Glomerular visceral epithelial cell (primary cell): ENCODE measurements at regions not wholly inside any gene's neighbourhood (a gene's known extent, or its start where the extent isn't known, plus 50 kb on each side); places are given as distances from the start of the nearest gene placed in this dataset.

Experiments used
- DNase-seq: peaks from one replicate; pipeline ENCODE4 v3.0.0-alpha.2; 2016; ENCODE audit errors: extremely low spot score

DNA sequence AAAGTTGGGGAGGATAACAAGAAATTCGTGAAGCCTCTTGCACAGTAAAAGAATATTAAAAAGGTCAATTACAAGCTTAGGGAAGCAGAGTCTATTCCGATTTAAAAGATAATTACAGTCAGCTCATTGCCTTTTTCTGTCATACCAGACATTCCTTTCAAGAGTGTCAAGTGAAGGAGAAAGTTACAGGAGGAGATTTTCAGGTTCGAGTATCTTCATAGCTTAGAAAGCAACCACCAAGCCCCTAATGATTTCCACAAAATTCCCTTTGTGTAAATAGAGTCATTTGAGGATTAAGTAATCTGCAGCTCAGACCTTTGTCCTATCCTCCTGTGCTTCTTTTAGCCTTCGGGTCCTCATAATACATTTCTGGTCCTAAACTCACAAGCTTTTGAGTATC is 414.9 kb downstream of the CDH2 start:
- no peak for DNase-seq

DNA sequence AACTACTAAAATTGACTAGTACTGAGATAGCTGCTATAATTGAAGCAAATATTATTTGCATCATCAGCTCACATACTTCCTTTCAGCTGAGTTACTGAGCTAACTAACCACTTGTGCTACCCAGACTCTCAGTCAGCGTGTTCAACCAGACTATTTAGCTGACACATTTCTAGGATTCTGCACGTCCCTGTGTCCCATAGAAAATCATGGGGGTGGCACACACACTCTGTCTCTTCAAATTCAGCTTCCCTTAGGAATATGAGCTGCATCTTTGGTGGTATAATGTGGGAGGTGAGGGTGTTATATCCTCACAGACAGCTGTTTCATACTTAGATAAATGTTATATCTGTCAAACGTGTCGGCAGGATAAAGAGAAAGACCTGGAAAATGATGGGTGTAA is 424.0 kb downstream of the CDH2 start:
- DNase-seq, result no peak

DNA sequence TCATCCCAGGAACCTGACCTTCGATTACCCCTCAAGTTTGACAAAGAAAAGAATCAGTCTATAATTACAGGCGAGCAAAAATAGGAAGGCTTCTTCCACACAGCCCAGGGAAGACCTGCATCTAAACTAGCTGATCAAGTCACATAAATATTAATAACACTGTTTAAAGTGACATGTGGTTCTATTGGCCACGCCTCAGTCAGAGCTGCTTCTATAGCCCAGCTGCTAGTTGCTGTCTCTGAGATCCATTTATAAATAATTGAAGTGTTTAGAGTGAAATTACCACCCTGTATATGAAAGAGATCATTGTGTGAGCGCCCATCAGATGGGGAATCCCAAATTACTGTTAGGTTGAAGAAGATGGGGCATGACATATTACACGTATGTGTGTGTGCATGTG is 426.0 kb downstream of the CDH2 start:
- no peak for DNase-seq

DNA sequence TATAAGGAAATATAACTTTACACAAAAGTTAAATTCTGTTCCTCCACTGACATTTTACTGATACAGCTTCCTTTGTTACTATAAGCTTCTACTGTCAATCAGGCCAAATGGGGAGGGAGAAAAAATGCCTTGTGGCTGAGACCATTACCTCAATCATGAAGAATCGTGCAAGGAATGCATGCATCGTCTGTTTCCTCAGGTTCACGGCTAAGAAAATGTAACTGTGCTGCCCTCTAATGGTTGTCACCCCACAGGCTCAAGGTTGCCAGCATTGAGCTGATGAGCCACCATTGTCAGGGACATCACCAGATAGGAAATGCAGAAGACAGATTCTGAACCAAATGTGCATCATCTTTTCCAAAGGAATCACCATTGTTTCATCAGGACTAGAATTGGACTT is 426.9 kb downstream of the CDH2 start:
- peak; percentile 83 for DNase-seq

DNA sequence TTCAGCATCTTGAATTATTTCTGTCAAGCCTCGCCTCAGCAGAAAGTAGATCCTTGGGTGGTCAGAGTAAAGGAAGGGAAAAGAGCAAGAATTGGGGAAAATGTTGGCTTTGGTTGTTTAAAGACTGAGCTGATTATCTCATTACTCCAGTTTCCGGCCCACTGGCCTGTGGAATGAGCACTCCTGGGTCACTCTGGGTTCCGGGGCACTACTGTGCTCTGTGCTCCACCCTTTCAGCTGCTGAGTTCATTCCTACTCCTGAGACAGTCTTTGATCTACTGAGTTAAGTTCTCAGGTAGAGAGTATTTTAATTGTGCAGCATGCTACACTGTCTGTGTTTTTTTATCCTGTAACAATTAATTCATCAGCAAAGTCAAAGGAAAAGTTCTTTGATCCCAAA is 427.7 kb downstream of the CDH2 start:
- peak; percentile 11 for DNase-seq

DNA sequence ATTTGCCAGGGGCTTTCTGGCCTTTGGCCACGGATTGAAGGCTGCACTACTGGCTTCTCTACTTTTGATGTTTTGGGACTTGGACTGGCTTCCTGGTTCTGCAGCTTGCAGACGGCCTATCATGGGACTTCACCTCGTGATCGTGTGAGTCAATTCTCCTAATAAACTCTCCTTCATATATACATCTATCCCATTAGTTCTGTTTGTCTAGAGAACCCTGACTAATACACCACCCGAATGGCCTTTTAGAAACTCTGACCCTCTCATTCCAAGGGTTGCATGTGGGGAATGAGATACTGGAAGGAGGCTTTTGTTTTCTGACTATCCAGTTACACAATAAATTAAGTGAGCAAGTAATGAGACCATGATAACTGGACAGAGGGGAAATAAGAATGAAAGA is 430.7 kb downstream of the CDH2 start:
- DNase-seq, result no peak

DNA sequence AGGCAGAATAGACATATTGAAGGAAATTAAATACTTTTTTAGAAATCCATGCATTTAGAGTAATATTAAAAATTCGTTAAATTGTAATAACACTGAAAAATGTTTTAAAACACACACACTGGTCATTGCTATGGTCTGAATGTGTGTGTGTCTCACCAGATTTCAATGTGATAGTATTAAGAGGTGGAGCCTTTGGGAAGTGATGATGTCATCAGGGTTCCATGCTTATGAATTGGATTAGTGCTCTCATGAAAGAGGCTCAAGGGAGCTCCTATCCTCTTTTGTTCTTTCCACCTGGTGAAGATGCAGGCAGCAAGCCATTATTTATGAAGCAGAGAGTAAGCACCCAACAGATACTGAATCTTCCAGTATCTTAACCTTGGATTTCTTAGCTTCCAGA is 441.8 kb downstream of the CDH2 start:
- no peak for DNase-seq

DNA sequence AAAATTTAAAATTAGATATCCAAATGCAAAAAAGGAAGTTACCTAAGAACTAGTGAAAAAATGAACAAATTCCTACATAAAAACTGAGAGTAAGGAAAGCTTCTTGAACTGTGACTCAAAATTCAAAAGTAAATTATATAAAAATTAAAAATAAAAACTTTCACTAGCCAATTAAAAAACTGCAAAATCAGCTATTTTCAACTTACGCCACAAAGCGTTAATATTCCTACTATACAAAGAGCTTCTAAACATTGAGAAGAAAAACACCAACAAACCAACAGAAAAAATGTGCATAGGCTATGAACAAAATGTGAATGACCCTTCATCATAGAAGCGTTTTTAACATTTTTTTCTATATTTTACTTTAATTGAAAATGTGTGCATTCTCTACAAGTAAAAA is 445.7 kb downstream of the CDH2 start:
- no peak for DNase-seq

DNA sequence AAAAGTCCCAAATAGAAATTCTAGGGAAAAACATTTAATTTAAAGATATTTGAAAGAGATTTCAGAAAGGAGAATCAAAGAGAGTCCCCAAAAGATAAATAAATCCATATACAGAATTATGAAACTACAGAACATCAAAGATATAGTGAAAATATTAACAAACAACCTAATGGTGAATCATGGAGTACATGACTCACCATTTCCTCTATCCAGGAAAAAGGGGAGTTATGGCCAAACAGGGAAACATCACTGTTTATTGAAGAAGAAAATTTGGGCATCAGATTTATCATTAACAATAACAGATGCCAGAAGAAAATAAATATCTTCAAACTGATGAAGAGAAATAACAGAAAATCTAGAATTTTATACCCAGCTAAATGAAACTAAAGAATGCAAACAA is 448.3 kb downstream of the CDH2 start:
- no peak for DNase-seq

DNA sequence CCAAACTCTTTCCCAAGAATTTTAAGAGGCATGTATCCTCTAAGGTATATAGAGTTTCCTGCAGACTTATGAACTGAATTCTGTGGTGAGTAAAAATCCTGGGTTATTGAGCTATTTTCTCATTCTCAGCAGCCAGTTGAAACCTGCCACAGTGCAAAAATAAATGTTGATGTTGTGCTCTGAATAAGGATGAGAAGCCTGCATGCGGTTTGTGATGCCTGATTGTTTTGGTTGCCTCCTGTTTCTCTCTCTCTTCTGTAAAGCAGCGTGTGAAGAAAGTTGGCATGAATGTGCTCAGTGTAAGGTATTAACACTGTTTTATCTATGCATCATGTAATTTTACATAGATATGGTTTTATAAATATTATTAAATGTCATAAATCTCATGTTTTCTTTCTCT is 452.6 kb downstream of the CDH2 start:
- DNase-seq, result no peak

DNA sequence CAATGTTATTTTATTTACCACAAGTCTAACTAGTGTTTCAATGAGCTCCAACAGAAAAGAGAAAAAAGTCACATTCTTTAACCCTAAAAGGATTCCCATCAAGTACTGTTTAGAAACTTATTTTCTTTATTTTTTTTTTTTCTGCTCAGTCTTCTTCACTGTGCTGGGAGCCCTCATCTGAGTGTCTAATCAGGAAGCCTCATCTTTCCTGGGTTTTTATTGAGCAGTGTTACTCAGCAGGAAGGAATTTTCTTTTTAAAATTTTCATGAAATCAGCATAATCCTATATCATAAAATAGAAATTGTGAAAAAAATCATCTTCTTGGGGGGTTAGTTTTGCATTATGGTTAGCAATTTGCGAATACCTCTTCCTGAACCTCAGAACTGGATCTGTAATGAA is 453.8 kb downstream of the CDH2 start:
- DNase-seq, result no peak

DNA sequence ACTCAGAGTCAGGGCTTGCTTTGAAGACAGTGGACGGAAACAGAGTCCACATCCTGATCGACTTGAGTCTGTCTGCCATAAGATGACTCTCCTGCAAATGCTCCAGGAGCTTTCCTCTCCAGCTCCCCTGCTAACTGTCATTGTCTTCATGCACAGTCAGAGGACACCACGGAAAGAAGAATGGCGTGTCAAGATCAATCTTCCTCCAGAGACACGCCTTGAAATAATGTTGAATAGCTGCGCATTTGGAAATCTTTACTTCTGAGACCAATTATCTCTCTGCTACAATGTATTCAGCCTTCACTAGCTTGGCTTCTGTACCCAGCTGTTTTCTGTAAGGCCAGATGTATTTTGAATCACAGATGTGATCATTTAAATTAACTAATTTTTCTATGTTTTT is 457.2 kb downstream of the CDH2 start:
- no peak for DNase-seq

DNA sequence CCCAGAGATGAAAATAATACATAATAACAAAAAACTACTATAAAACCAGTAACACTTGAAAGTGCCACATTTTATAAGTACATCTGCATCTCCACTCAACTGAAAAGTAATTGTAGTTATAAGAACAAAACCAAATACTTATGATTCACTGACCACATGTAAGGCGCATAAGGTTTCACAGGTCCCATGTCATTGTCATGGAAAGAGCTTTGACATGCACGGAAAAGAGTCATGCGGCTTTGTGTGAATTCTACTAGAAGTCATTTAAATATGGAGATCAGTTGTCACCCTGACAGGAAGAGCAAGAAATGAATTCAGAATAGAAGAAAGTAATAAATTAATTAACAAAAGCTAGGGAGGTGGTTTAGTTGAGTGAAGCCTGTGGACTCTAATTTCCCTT is 459.1 kb downstream of the CDH2 start:
- peak; percentile 15 for DNase-seq

DNA sequence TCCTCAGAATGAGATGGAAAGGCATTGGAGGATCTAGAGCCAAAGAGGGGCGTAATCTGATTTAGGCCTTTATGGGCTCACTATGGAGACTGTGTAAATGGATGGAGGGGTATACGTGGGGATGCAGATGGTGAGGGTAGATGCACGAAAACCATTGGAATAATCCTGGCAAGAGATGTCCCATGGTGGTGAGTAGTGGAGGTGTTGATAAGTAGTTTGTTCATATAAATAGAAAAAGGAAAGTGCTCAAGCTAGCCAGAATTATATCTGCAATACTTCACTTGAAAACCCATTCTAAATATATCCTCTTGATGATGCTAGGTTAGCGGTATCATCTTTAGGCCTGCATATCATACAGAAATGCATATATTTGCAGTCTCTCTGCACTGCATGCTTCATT is 459.7 kb downstream of the CDH2 start:
- DNase-seq, result no peak

DNA sequence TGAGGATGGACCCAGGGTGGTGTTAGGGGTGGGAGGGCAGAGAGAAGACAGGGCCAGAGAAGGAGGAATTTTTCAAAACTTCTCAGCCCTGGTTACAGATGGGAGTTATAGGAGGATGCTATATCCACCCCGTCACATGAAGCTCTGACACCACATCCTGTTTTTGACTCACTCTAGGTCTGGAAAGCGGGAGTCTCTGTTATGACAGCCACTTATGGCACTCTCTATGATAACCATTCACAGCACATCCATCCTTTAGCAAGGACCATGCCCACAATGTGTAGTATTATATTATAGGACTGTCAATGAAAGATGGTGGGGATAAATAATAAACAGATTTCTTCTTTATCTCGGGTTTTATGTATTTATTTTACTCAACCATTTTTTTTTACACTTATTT is 461.2 kb downstream of the CDH2 start:
- peak; percentile 6 for DNase-seq

DNA sequence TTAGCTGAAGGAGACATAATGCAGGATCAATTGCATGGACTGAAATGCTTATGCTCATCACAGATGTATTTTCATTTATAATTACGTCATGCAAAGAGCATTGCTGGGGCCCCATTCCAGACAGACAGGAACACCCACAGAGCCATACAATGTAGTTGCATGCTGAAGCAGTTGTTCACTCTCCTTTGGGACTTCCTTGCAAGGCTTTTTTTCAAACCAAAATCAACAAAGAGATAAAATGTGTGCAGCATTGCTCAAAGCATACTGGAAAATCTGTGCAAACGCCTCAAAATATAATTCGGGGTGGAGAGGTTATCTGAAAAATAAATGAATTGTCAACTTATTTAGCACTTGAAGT is 463.2 kb downstream of the CDH2 start:
- DNase-seq, result no peak

DNA sequence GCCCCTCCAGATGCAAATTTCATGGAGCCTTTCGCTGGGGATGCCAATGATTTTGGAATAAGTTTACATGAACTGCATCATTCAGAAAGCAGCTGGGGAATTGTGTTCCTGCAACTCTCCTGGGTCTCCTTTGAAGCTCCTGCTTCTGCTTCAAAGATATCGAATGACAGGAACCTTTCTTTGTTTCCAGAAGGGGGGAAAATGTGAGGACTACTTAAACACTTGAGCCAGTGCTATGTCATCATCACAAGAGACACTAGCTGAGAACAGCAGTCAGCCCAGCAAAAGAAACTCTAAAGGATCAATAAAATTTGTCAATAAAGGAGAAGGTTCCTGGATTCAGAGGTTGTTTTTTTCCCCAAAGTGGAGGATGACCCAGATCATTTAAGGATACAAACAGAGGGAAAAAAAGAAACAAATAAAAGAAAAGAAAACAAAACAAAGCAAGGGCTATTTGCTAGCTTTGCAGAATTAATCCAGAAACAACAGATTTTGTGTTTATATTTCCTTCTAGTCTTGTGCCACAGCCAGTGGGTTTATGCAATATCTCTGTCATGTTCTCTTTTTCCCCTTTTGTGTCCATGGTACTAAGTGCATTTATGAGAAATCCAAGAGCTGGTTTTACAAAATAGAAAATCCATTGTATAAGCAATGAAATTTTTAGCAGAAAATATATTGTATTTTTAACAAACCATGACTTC is 463.7 kb downstream of the CDH2 start:
- DNase-seq, result no peak

DNA sequence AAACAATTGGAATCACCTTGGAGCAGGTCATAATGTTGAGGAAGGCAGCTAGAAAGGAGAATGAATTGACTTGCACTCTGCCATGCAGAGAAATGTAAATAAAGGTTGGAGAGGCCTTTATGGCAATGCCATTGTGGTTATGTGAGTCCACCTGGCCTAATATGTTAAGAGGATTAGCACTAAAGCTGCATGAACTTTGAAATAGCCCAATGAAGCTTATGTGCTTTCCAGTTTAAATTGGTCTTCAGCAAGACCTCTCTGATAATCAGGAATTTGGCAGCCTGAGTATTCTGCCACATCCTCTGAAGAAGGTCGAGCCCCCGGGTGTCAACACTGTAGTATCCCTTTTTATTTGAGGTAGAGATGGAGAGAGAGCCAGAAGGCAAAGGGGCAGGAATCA is 464.9 kb downstream of the CDH2 start:
- DNase-seq, result no peak

DNA sequence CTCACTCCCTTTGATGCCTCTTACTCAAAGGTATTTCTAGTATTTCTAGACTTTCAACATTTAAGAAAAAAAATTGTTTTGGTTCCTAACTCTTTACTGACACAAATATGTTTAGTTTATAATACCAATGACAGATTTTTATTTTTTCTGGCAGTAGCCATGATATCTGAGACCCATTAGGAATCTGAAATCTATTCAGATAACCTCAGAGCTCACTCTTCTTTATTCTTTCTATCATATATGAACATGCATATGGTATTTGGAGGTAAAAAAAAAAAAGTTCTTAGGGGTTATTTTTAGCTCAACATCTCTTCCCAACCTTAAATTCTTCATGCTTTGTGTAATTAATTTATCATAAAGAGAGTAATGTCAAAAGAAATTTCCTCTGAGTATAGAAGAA is 465.5 kb downstream of the CDH2 start:
- DNase-seq, result no peak

DNA sequence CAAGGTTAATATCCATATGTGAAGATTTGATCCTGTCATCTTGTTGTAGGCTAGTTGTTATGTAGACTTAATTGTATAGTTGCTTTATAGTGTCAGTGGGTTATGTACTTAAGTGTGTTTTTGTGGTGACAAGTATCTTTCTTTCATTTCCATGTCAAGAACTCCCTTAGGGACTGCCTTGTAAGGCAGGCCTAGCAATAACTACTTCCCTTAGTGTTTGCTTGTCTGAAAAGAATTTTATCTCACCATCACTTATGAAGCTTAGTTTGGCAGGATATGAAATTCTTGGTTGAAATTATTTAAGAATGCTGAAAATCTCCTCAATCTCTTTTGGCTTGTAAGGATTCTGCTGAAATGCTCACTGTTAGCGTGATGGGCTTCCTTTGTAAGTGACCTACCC is 467.6 kb downstream of the CDH2 start:
- DNase-seq, result no peak

DNA sequence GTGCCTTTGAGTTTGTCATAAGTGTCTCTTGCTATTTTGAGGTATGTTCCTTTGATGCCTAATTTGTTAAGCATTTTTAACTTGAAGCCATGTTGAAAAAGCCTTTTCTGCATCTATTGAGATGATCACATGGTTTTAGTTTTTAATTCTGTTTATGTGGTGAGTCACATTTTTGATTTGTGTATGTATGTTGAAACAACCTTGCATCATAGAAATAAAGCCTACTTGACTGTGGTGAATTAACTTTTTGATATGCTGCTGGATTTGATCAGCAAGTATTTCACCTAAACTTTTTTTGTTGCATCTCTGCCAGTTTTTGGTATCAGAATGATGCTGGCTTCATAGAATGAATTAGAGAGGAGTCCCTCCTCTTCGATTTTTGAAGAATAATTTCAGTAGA is 469.7 kb downstream of the CDH2 start:
- DNase-seq, result no peak

DNA sequence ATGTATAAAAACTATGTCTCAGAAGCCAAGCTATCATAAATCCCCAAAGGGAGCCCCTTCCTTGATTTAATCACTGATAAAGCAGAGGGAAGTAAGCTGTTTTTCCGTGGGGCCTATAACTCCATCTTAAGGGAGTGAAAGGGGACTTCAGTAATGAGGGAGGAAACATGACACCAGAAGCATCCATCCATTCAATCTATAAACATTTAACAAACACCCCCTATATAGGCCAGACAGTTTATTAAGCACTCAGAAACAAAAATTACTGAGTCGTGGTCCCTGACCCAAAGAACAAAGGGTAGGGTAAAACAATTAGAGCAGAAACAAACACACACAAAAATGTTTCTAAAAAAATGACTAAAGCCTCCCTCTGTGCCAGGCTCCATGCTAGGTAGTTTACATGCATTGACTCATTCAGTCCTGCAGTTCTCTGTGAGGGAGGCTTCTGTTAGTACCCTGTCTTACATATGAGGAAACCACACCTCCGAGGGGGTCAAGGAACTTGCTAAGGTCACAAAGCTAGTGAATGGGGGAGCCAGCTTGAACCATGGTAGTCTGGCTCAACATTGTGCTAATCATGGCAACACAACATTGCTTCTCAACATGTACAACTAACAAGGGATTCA is 472.1 kb downstream of the CDH2 start:
- no peak for DNase-seq

DNA sequence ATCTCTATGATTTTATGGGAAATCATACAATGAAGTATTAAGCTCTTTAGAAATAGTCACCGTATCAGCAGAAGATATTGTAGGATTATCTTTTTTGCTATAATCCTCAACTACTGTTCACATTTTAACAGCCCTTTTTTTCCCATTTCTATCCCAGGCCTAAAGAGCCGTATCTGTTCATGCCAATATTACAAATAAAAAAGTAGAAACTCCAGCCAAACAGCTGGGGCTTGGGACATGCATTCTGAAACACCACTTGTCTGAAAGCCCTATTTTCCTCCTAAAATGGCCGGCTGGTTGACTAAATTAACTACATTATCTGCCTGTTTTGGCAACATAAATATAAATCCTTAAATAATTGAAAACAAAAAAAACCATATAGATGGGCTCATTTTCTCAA is 477.8 kb downstream of the CDH2 start:
- DNase-seq, result no peak

DNA sequence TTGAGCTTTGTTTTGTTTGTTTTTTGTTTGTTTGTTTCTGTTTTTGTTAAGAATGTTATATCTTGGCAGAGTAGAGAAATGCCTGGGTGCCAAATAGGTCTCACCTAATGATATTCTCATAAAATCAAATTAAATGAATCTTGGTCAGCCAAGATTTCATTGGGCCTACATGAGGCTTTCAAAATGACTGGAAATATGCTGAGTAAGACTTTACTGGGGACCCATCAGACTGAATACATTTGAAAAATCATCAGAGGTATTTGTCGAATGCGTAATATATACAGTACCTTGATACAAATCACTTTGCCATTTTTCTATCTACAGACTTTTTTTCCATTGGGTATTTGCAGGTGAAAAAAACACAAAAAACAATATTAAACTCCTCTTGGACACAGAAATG is 480.8 kb downstream of the CDH2 start:
- DNase-seq, result no peak
